Vagina (tissue), 2 donors: ENCODE measurements at regions not wholly inside any gene's neighbourhood (a gene's known extent, or its start where the extent isn't known, plus 50 kb on each side); places are given as distances from the start of the nearest gene placed in this dataset.

Source experiments
- DNase-seq, 2 donors: peaks; one replicate each; pipeline ENCODE4 v3.0.0-alpha.2; 2017; ENCODE audit errors: extremely low spot score in 2 of 2
- H3K27ac ChIP-seq: fragments of 200-600 bp; sonication (generic); one replicate; pipeline ENCODE4 v1.5.1; 2019
- H3K27me3 ChIP-seq: fragments of 200-600 bp; sonication (generic); one replicate; pipeline ENCODE4 v1.5.1; 2019
- H3K36me3 ChIP-seq, 2 donors: fragments of 200-600 bp; sonication (generic); one replicate each; pipeline ENCODE4 v1.5.1; 2017 to 2019
- H3K4me1 ChIP-seq: fragments of 200-600 bp; sonication (generic); one replicate; pipeline ENCODE4 v1.5.1; 2019
- H3K4me3 ChIP-seq, 2 donors: fragments of 200-600 bp; sonication (generic); 1 replicate in 1 of 2; 2 replicates in 1 of 2; pipeline ENCODE4 v1.5.1; 2016 to 2019
- H3K9me3 ChIP-seq: fragments of 200-600 bp; sonication (generic); one replicate; pipeline ENCODE4 v1.5.1; 2019
- POLR2A ChIP-seq, 2 donors: fragments of 450-650 bp; IDR thresholded peaks; one replicate each; pipeline ENCODE4 v1.6.1; 2017; ENCODE audit warnings: antibody characterized with exemption in 2 of 2, mild to moderate bottlenecking in 2 of 2, moderate library complexity in 2 of 2
- POLR2AphosphoS5 ChIP-seq, 2 donors: sonication (generic); formaldehyde crosslinking; IDR thresholded peaks; one replicate each; pipeline ENCODE4 v1.9.0; 2017; ENCODE audit warnings: antibody characterized with exemption in 2 of 2, mild to moderate bottlenecking in 2 of 2, low read depth in 1 of 2; ENCODE audit not compliant: insufficient read depth in 1 of 2
- intact Hi-C: fragments of 100-400 bp; cut with DNase I; formaldehyde crosslinking; loops from one replicate; pipeline ENCODE4 v1.15.1; 2023
- TF ChIP-seq, protein P1 (sequence below), 3 experiments: fragments of 450-650 bp in 2 of 3; fragments of 200-600 bp in 1 of 3; sonication (generic) in 1 of 3; IDR thresholded peaks; one replicate each; pipeline ENCODE4 v1.5.1; 2017 to 2019; ENCODE audit warnings: antibody characterized with exemption in 3 of 3, mild to moderate bottlenecking in 2 of 3, moderate library complexity in 2 of 3

DNA sequence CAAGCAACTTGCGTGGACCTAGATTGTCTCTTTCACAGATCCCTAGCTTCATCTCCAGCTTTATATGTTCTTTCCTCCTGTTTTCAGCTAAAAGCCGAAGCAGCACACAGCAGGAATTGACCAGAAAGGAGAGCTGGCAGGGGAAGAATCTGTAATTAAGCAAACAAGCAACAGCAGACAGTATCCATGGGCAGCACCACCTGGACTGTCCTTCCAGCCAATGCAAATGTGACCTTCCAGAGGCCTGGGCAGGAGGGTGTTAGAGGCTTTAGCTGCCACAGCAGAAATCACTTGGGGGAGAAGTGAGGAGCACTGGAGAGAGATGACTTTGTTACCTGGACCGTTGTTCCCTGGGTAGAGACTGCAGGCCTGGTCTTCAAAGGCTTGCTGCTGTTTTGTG is 427.6 kb upstream of the GOT2 start:
- DNase-seq, result no peak
- intact Hi-C loops, result no loop called here
- TF ChIP-seq POLR2AphosphoS5 (IDR thresholded peaks at IDR 0.05; ENCODE audit: insufficient read depth in 1 of 2, low read depth in 1 of 2) (no peak), POLR2A (IDR thresholded peaks at IDR 0.05) (no peak)
- TF ChIP-seq, protein P1, sequence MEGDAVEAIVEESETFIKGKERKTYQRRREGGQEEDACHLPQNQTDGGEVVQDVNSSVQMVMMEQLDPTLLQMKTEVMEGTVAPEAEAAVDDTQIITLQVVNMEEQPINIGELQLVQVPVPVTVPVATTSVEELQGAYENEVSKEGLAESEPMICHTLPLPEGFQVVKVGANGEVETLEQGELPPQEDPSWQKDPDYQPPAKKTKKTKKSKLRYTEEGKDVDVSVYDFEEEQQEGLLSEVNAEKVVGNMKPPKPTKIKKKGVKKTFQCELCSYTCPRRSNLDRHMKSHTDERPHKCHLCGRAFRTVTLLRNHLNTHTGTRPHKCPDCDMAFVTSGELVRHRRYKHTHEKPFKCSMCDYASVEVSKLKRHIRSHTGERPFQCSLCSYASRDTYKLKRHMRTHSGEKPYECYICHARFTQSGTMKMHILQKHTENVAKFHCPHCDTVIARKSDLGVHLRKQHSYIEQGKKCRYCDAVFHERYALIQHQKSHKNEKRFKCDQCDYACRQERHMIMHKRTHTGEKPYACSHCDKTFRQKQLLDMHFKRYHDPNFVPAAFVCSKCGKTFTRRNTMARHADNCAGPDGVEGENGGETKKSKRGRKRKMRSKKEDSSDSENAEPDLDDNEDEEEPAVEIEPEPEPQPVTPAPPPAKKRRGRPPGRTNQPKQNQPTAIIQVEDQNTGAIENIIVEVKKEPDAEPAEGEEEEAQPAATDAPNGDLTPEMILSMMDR (IDR thresholded peaks at IDR 0.05), result no peak
- Histone ChIP-seq H3K27ac (no peak overlapping the region), H3K4me1 (no peaks in the 10 kb centered on the region), H3K27me3 (no peaks in the 10 kb centered on the region), H3K36me3 (no peaks in the 10 kb centered on the region), H3K4me3 (no peak overlapping the region), H3K9me3 (no peaks in the 10 kb centered on the region)

GRCh38 chr16:59154295-59154694 is 420.2 kb upstream of the GOT2 start:
- Histone ChIP-seq H3K27ac (no peak overlapping the region), H3K9me3 (no peaks in the 10 kb centered on the region), H3K36me3 (no peaks in the 10 kb centered on the region), H3K4me3 (no peak overlapping the region), H3K27me3 (no peaks in the 10 kb centered on the region), H3K4me1 (no peaks in the 10 kb centered on the region)
- DNase-seq, result no peak
- intact Hi-C loops, result no loop called here
- TF ChIP-seq POLR2A (IDR thresholded peaks at IDR 0.05) (no peak), POLR2AphosphoS5 (IDR thresholded peaks at IDR 0.05; ENCODE audit: insufficient read depth in 1 of 2, low read depth in 1 of 2) (no peak)
- TF ChIP-seq, protein P1 (IDR thresholded peaks at IDR 0.05), result no peak

GRCh38 chr16:59148769-59149155 is 414.6 kb upstream of the GOT2 start:
- TF ChIP-seq POLR2AphosphoS5 (IDR thresholded peaks at IDR 0.05; ENCODE audit: insufficient read depth in 1 of 2, low read depth in 1 of 2) (no peak), POLR2A (IDR thresholded peaks at IDR 0.05) (no peak)
- TF ChIP-seq, protein P1 (IDR thresholded peaks at IDR 0.05), result no peak
- no peak overlapping the region for H3K27ac ChIP-seq
- no peak overlapping the region for H3K4me3 ChIP-seq
- H3K36me3 ChIP-seq, result no peaks in the 10 kb centered on the region
- no peaks in the 10 kb centered on the region for H3K4me1 ChIP-seq
- intact Hi-C loops, result no loop called here
- no peaks in the 10 kb centered on the region for H3K9me3 ChIP-seq
- no peaks in the 10 kb centered on the region for H3K27me3 ChIP-seq
- DNase-seq, result no peak

- H3K9me3 ChIP-seq, result no peaks in the 10 kb centered on the region
- TF ChIP-seq POLR2A (IDR thresholded peaks at IDR 0.05) (no peak), POLR2AphosphoS5 (IDR thresholded peaks at IDR 0.05; ENCODE audit: insufficient read depth in 1 of 2, low read depth in 1 of 2) (no peak)
- TF ChIP-seq, protein P1 (IDR thresholded peaks at IDR 0.05), result no peak
- no peaks in the 10 kb centered on the region for H3K4me1 ChIP-seq
- intact Hi-C loops, result no loop called here
- H3K36me3 ChIP-seq, result no peaks in the 10 kb centered on the region
- H3K27ac ChIP-seq, result no peak overlapping the region
- no peaks in the 10 kb centered on the region for H3K27me3 ChIP-seq
- no peak for DNase-seq
- no peak overlapping the region for H3K4me3 ChIP-seq
These were observed 414.1 kb upstream of the GOT2 start for GRCh38 chr16:59148056-59148768.

DNA sequence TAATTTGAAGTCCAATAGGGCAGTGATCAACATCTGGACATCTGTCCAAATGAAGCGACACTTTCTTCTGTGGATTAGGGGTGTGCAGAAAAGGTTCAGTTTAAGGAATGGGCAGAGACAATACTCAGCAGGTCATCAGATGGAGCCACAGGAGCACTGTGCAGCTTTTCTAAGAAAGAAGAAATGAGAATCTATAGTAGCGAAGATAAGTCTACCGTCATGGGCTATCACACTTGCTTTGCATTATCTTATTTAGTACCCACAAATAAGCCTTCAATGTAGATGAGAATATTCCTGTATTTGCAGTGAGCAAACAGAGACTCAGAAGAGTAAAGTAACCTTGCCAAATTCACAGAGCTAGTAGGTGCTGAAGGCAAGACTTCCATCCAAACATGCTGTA is 412.0 kb upstream of the GOT2 start:
- H3K4me1 ChIP-seq, result no peaks in the 10 kb centered on the region
- no peak overlapping the region for H3K27ac ChIP-seq
- no peaks in the 10 kb centered on the region for H3K27me3 ChIP-seq
- no peaks in the 10 kb centered on the region for H3K36me3 ChIP-seq
- H3K9me3 ChIP-seq, result no peaks in the 10 kb centered on the region
- no peak overlapping the region for H3K4me3 ChIP-seq
- no peak for DNase-seq
- intact Hi-C loops, result no loop called here
- TF ChIP-seq, protein P1 (IDR thresholded peaks at IDR 0.05), result no peak
- TF ChIP-seq POLR2AphosphoS5 (IDR thresholded peaks at IDR 0.05; ENCODE audit: insufficient read depth in 1 of 2, low read depth in 1 of 2) (no peak), POLR2A (IDR thresholded peaks at IDR 0.05) (no peak)
